H1 (cell line): ENCODE measurements at regions not wholly inside any gene's neighbourhood (a gene's known extent, or its start where the extent isn't known, plus 50 kb on each side); places are given as distances from the start of the nearest gene placed in this dataset.

Experiments
- CTCF ChIA-PET: fragments of 300-600 bp; sonication (Branson Sonifier 250); formaldehyde crosslinking; loops from one replicate; lab custom pipeline; 2021; ENCODE audit not compliant: partially characterized antibody; lab: Charles Lee
- POLR2A ChIA-PET: fragments of 300-600 bp; sonication (Branson Sonifier 250); formaldehyde crosslinking; loops from one replicate; lab custom pipeline; 2021; ENCODE audit warnings: inconsistent platforms; ENCODE audit not compliant: partially characterized antibody; lab: Charles Lee
- DNase-seq, 2 experiments: peaks; one replicate each; pipeline versions ENCODE4 v3.0.0 to v3.0.0-alpha.2; 2010 to 2022; ENCODE audit warnings: low spot score in 2 of 2, low read depth in 1 of 2, mixed read lengths in 1 of 2
- FAIRE-seq: peaks from 2 replicates; lab custom pipeline; 2011; peaks lifted over from hg19 to GRCh38; lab: Jason Lieb, UNC
- H2AFZ ChIP-seq: 2 replicates; pipeline ENCODE4 v1.8.1; 2012; ENCODE audit warnings: low read length, inconsistent platforms
- H2AK5ac ChIP-seq: 2 replicates; pipeline ENCODE4 v1.6.1; 2013; ENCODE audit warnings: low read depth, low read length
- H2BK120ac ChIP-seq: replicated peaks from 2 replicates; pipeline ENCODE3; 2013; ENCODE audit warnings: low read depth, low read length, inconsistent platforms
- H2BK12ac ChIP-seq: 2 replicates; pipeline ENCODE4 v1.6.1; 2013; ENCODE audit warnings: low read depth, low read length
- H2BK15ac ChIP-seq: 2 replicates; pipeline ENCODE4 v1.6.1; 2013; ENCODE audit warnings: low read length
- H2BK20ac ChIP-seq: 2 replicates; pipeline ENCODE4 v1.6.1; 2013; ENCODE audit warnings: low read length
- H2BK5ac ChIP-seq: 2 replicates; pipeline ENCODE4 v1.6.1; 2013; ENCODE audit warnings: low read depth, low read length
- H3K14ac ChIP-seq: 2 replicates; pipeline ENCODE4 v1.6.1; 2013; ENCODE audit warnings: inconsistent platforms; ENCODE audit not compliant: insufficient read length
- H3K18ac ChIP-seq: 2 replicates; pipeline ENCODE4 v1.6.1; 2013; ENCODE audit warnings: low read length; ENCODE audit errors: extremely low read depth
- H3K23ac ChIP-seq: 2 replicates; pipeline ENCODE4 v1.6.1; 2013; ENCODE audit warnings: inconsistent platforms; ENCODE audit not compliant: insufficient read length
- H3K23me2 ChIP-seq: 2 replicates; pipeline ENCODE4 v1.6.1; 2013; ENCODE audit warnings: low read depth, low read length
- H3K27ac ChIP-seq: 2 replicates; pipeline ENCODE4 v1.6.1; 2011; ENCODE audit warnings: low read depth, low read length, inconsistent platforms
- H3K27me3 ChIP-seq, 4 experiments: replicated peaks in 1 of 4; 1 replicate in 1 of 4; 2 replicates in 3 of 4; pipeline versions ENCODE4 v1.6.1 to v1.8.1; 2011 to 2013; ENCODE audit warnings: low read length in 3 of 4, mild to moderate bottlenecking in 3 of 4, inconsistent platforms in 2 of 4, mixed read lengths in 2 of 4, moderate library complexity in 1 of 4; ENCODE audit not compliant: control insufficient read depth in 3 of 4, insufficient read depth in 3 of 4; ENCODE audit errors: extremely low read depth in 1 of 4
- H3K36me3 ChIP-seq, 4 experiments: 2 replicates each; pipeline versions ENCODE4 v1.6.1 to v1.8.1; 2011 to 2013; ENCODE audit warnings: mild to moderate bottlenecking in 4 of 4, low read length in 3 of 4, moderate library complexity in 2 of 4, control low read depth in 1 of 4, inconsistent platforms in 1 of 4; ENCODE audit not compliant: insufficient read depth in 4 of 4, control insufficient read depth in 2 of 4
- H3K4ac ChIP-seq: replicated peaks from 2 replicates; pipeline ENCODE3; 2013; ENCODE audit warnings: low read length, low read depth, mixed read lengths, inconsistent platforms; ENCODE audit not compliant: insufficient read length
- H3K4me1 ChIP-seq, 4 experiments: replicated peaks in 1 of 4; 1 replicate in 1 of 4; 2 replicates in 3 of 4; pipeline versions ENCODE4 v1.6.1 to v1.8.1; 2011 to 2013; ENCODE audit warnings: low read length in 3 of 4, inconsistent platforms in 2 of 4, mixed read lengths in 1 of 4; ENCODE audit not compliant: insufficient read depth in 4 of 4, control insufficient read depth in 3 of 4
- H3K4me2 ChIP-seq, 2 experiments: 2 replicates each; pipeline versions ENCODE4 v1.6.1 to v1.8.1; 2011 to 2013; ENCODE audit warnings: low read depth in 2 of 2, low read length in 2 of 2, control low read depth in 1 of 2, inconsistent platforms in 1 of 2, mild to moderate bottlenecking in 1 of 2; ENCODE audit not compliant: insufficient read depth in 1 of 2
- H3K4me3 ChIP-seq, 4 experiments: fragments of 200-600, 300-600 bp in 1 of 4; sonication (generic), shearing (Covaris generic), sonication (Bioruptor Twin) in 1 of 4; 2 replicates each; pipeline versions ENCODE4 v1.5.1 to v1.8.1; 2011 to 2016; ENCODE audit warnings: low read length in 4 of 4, low read depth in 3 of 4, control low read depth in 2 of 4, inconsistent platforms in 2 of 4, mild to moderate bottlenecking in 2 of 4, mixed read lengths in 1 of 4, moderate library complexity in 1 of 4; ENCODE audit not compliant: insufficient read depth in 2 of 4; ENCODE audit errors: extremely low read depth in 1 of 4
- H3K56ac ChIP-seq: replicated peaks from 2 replicates; pipeline ENCODE3; 2013; ENCODE audit warnings: low read depth, mild to moderate bottlenecking, mixed read lengths, low read length, inconsistent platforms; ENCODE audit not compliant: insufficient read length
- H3K79me1 ChIP-seq: 2 replicates; pipeline ENCODE4 v1.6.1; 2013; ENCODE audit warnings: low read depth, low read length, control low read depth
- H3K79me2 ChIP-seq, 2 experiments: 2 replicates each; pipeline versions ENCODE4 v1.6.1 to v1.8.1; 2012 to 2013; ENCODE audit warnings: low read length in 2 of 2, mild to moderate bottlenecking in 2 of 2, inconsistent platforms in 1 of 2; ENCODE audit not compliant: insufficient read depth in 2 of 2, control insufficient read depth in 1 of 2
- H3K9ac ChIP-seq, 4 experiments: replicated peaks in 1 of 4; 1 replicate in 1 of 4; 2 replicates in 3 of 4; pipeline versions ENCODE4 v1.6.1 to v1.8.1; 2011 to 2013; ENCODE audit warnings: low read depth in 3 of 4, low read length in 3 of 4, control low read depth in 2 of 4, mild to moderate bottlenecking in 2 of 4, moderate library complexity in 2 of 4, inconsistent platforms in 1 of 4; ENCODE audit errors: extremely low read depth in 1 of 4
- H3K9me3 ChIP-seq, 2 experiments: 2 replicates each; pipeline versions ENCODE4 v1.6.1 to v1.8.1; 2012 to 2013; ENCODE audit warnings: mild to moderate bottlenecking in 2 of 2, moderate library complexity in 2 of 2, control low read depth in 1 of 2, inconsistent platforms in 1 of 2, low read depth in 1 of 2, low read length in 1 of 2, mixed read lengths in 1 of 2; ENCODE audit not compliant: insufficient read depth in 2 of 2
- H4K20me1 ChIP-seq, 2 experiments: replicated peaks in 1 of 2; 2 replicates each; pipeline versions ENCODE3 to v1.8.1; 2011 to 2013; ENCODE audit warnings: inconsistent platforms in 2 of 2, low read length in 2 of 2, mild to moderate bottlenecking in 1 of 2; ENCODE audit not compliant: insufficient read depth in 2 of 2, control insufficient read depth in 1 of 2
- H4K5ac ChIP-seq: 2 replicates; pipeline ENCODE4 v1.6.1; 2013; ENCODE audit warnings: low read length, low read depth, mixed read lengths, inconsistent platforms; ENCODE audit not compliant: insufficient read length
- H4K8ac ChIP-seq: 2 replicates; pipeline ENCODE4 v1.8.0; 2013; ENCODE audit warnings: mild to moderate bottlenecking, moderate library complexity, low read length, inconsistent platforms; ENCODE audit not compliant: insufficient read depth; ENCODE audit errors: extremely low read depth
- H4K91ac ChIP-seq: replicated peaks from 2 replicates; pipeline ENCODE3; 2013; ENCODE audit warnings: low read length, mixed read lengths, inconsistent platforms; ENCODE audit not compliant: insufficient read length
- POLR2A ChIP-seq, 2 experiments: IDR thresholded peaks; 1 replicate in 1 of 2; 2 replicates in 1 of 2; pipeline ENCODE4 v1.6.1; 2011; ENCODE audit warnings: low read depth in 2 of 2, low read length in 2 of 2, mild to moderate bottlenecking in 2 of 2; ENCODE audit errors: control extremely low read depth in 1 of 2
- POLR2AphosphoS5 ChIP-seq: IDR thresholded peaks from 2 replicates; pipeline ENCODE4 v1.6.1; 2011; ENCODE audit warnings: low read depth, low read length
- SAP30 ChIP-seq: fragments of 300-600 bp; sonication (generic); IDR thresholded peaks from 2 replicates; pipeline ENCODE4 v1.7.1; 2012; ENCODE audit warnings: low read length, moderate library complexity, mild to moderate bottlenecking, inconsistent platforms; ENCODE audit not compliant: insufficient read depth, insufficient replicate concordance
- WGBS, 2 experiments: shearing (Covaris generic) in 1 of 2; methylation state at CpG; one replicate each; pipeline versions ENCODE4 v1.1.6 to v1.1.7; 2013 to 2015; ENCODE audit warnings: low lambda C conversion rate in 2 of 2, mixed read lengths in 2 of 2, inconsistent platforms in 1 of 2, low coverage in 1 of 2, missing lambda C conversion rate in 1 of 2; ENCODE audit not compliant: insufficient replicate concordance in 2 of 2, insufficient coverage in 1 of 2, insufficient read length in 1 of 2; ENCODE audit errors: extremely low coverage in 1 of 2, missing lambda C conversion rate in 1 of 2; 5-methylcytosine and 5-hydroxymethylcytosine counted together
- TF ChIP-seq, protein P1 (sequence below), 3 experiments: IDR thresholded peaks; 1 replicate in 2 of 3; 2 replicates in 1 of 3; pipeline versions ENCODE4 v1.5.1 to v1.6.1; 2011; ENCODE audit warnings: low read length in 3 of 3, mild to moderate bottlenecking in 3 of 3, inconsistent platforms in 2 of 3, low read depth in 1 of 3, moderate library complexity in 1 of 3; ENCODE audit not compliant: insufficient read depth in 1 of 3; ENCODE audit errors: control extremely low read depth in 1 of 3

GRCh38 chr21:16438761-16439160, 709.0 kb downstream of the USP25 start:
- H3K4me3 ChIP-seq: no peak overlapping the region
- H3K9ac ChIP-seq: no peak overlapping the region
- no peaks in the 10 kb centered on the region for H3K27me3 ChIP-seq
- H2AFZ ChIP-seq: no peak overlapping the region
- FAIRE-seq (no peak), DNase-seq (no peak)
- POLR2A ChIA-PET: no interaction called here
- no peak overlapping the region for H4K5ac ChIP-seq
- no peak overlapping the region for H2BK120ac ChIP-seq
- no peak overlapping the region for H3K56ac ChIP-seq
- no peak for TF ChIP-seq POLR2A (IDR thresholded peaks at IDR 0.05; ENCODE audit: control extremely low read depth in 1 of 2, low read depth in 2 of 2, low read length in 2 of 2)
- TF ChIP-seq, protein P1, sequence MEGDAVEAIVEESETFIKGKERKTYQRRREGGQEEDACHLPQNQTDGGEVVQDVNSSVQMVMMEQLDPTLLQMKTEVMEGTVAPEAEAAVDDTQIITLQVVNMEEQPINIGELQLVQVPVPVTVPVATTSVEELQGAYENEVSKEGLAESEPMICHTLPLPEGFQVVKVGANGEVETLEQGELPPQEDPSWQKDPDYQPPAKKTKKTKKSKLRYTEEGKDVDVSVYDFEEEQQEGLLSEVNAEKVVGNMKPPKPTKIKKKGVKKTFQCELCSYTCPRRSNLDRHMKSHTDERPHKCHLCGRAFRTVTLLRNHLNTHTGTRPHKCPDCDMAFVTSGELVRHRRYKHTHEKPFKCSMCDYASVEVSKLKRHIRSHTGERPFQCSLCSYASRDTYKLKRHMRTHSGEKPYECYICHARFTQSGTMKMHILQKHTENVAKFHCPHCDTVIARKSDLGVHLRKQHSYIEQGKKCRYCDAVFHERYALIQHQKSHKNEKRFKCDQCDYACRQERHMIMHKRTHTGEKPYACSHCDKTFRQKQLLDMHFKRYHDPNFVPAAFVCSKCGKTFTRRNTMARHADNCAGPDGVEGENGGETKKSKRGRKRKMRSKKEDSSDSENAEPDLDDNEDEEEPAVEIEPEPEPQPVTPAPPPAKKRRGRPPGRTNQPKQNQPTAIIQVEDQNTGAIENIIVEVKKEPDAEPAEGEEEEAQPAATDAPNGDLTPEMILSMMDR (IDR thresholded peaks at IDR 0.05; ENCODE audit: control extremely low read depth in 1 of 3, insufficient read depth in 1 of 3, low read depth in 1 of 3, low read length in 3 of 3): no peak
- TF ChIP-seq SAP30: no peak
- TF ChIP-seq POLR2AphosphoS5: no peak
- H3K36me3 ChIP-seq: no peaks in the 10 kb centered on the region
- CTCF ChIA-PET: no interaction called here
- no peaks in the 10 kb centered on the region for H3K23me2 ChIP-seq
- H3K79me2 ChIP-seq: no peaks in the 10 kb centered on the region
- H3K27ac ChIP-seq: no peak overlapping the region
- no peak overlapping the region for H3K4ac ChIP-seq
- 94% methylated on average over 1 of the region's 1 CpG; no CpG with 5 or more reads in 1 of the 2 experiments for WGBS, 2 experiments
- H4K91ac ChIP-seq: no peak overlapping the region
- H3K79me1 ChIP-seq: no peaks in the 10 kb centered on the region
- H3K4me1 ChIP-seq: no peaks in the 10 kb centered on the region
- no peaks in the 10 kb centered on the region for H3K9me3 ChIP-seq
- no peak overlapping the region for H2BK15ac ChIP-seq
- no peak overlapping the region for H2BK20ac ChIP-seq
- H2BK12ac ChIP-seq: no peak overlapping the region
- no peak overlapping the region for H2BK5ac ChIP-seq
- no peak overlapping the region for H2AK5ac ChIP-seq
- H3K14ac ChIP-seq: no peak overlapping the region
- no peak overlapping the region for H3K4me2 ChIP-seq
- H3K18ac ChIP-seq: no peak overlapping the region
- no peak overlapping the region for H3K23ac ChIP-seq
- no peak overlapping the region for H4K8ac ChIP-seq
- H4K20me1 ChIP-seq: no peaks in the 10 kb centered on the region
